ENCODE measurements at regions not wholly inside any gene's neighbourhood (a gene's known extent, or its start where the extent isn't known, plus 50 kb on each side); places are given as distances from the start of the nearest gene placed in this dataset.

DNA sequence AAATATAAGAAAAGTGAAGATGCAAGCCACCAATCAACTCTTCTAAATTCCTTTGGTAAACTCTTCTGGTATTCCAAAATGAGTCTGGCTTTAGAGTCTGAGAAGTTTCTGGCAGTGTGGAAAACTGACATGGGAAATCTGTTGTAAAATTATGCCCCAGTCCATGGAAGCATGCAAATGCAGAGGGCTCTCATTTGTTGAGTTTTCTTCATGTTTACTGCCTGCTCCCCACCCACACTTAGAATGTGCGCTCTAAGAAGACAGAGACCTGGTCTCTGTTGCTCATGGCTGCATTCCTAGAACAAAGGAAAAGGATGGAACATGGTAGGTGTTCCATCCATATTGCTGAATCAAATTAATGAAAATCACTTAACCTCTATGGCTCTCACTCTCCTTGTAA lies 411.8 kb upstream of the PDZRN3 start:
- TF ChIP-seq, protein P1, sequence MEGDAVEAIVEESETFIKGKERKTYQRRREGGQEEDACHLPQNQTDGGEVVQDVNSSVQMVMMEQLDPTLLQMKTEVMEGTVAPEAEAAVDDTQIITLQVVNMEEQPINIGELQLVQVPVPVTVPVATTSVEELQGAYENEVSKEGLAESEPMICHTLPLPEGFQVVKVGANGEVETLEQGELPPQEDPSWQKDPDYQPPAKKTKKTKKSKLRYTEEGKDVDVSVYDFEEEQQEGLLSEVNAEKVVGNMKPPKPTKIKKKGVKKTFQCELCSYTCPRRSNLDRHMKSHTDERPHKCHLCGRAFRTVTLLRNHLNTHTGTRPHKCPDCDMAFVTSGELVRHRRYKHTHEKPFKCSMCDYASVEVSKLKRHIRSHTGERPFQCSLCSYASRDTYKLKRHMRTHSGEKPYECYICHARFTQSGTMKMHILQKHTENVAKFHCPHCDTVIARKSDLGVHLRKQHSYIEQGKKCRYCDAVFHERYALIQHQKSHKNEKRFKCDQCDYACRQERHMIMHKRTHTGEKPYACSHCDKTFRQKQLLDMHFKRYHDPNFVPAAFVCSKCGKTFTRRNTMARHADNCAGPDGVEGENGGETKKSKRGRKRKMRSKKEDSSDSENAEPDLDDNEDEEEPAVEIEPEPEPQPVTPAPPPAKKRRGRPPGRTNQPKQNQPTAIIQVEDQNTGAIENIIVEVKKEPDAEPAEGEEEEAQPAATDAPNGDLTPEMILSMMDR (IDR thresholded peaks at IDR 0.05), result no peak
- no peak for TF ChIP-seq POLR2A (IDR thresholded peaks at IDR 0.05)

Data from esophagus squamous epithelium (tissue), 4 donors.